A172 (cell line): ENCODE measurements at regions not wholly inside any gene's neighbourhood (a gene's known extent, or its start where the extent isn't known, plus 50 kb on each side); places are given as distances from the start of the nearest gene placed in this dataset.
A peak's percentile ranks its signal among the peaks of the same experiment; 100 is the strongest.

Source experiments
- DNase-seq: peaks from one replicate; pipeline ENCODE4 v3.0.0-alpha.2; 2015; ENCODE audit warnings: low spot score

- peak; percentile 9 for DNase-seq
Observed at GRCh38 chr7:31175672-31176071, 123.6 kb downstream of the ADCYAP1R1 start.

GRCh38 chr7:31171984-31172383, 119.9 kb downstream of the ADCYAP1R1 start:
- DNase-seq = no peak

- no peak for DNase-seq
Observed at GRCh38 chr7:31171216-31171785, 119.2 kb downstream of the ADCYAP1R1 start.
